Left kidney (tissue), 1 donor: ENCODE measurements at regions not wholly inside any gene's neighbourhood (a gene's known extent, or its start where the extent isn't known, plus 50 kb on each side); places are given as distances from the start of the nearest gene placed in this dataset.
"Not testable (repeated sequence)": the region's sequence is repeated elsewhere in the genome, so short reads cannot be mapped to it uniquely, and the experiment has no call there.

Experiments
- DNase-seq: peaks from one replicate; pipeline ENCODE4 v3.0.0-alpha.2; 2013

GRCh38 chr1:177891809-177892208, 78.0 kb downstream of the SEC16B start:
- DNase-seq: no peak

GRCh38 chr1:177890479-177890878, 79.4 kb downstream of the SEC16B start:
- no peak for DNase-seq

GRCh38 chr1:177884479-177885021, 85.3 kb downstream of the SEC16B start:
- DNase-seq: no peak

GRCh38 chr1:177883581-177883980, 86.3 kb downstream of the SEC16B start:
- no peak for DNase-seq

- no peak for DNase-seq
Measured at GRCh38 chr1:177880339-177880891, 89.4 kb downstream of the SEC16B start.

- no peak for DNase-seq
Measured at GRCh38 chr1:177877086-177877485, 92.8 kb downstream of the SEC16B start.

GRCh38 chr1:177873238-177873637, 96.6 kb downstream of the SEC16B start:
- no peak for DNase-seq

- no peak for DNase-seq
Measured at GRCh38 chr1:177872308-177872900, 97.5 kb downstream of the SEC16B start.

- no peak for DNase-seq
Measured at GRCh38 chr1:177871613-177872307, 98.1 kb downstream of the SEC16B start.

GRCh38 chr1:177869586-177869985, 100.3 kb downstream of the SEC16B start:
- no peak for DNase-seq

GRCh38 chr1:177869011-177869410, 100.8 kb downstream of the SEC16B start:
- not testable (repeated sequence) for DNase-seq

GRCh38 chr1:177865807-177866206, 104.1 kb downstream of the SEC16B start:
- no peak for DNase-seq

GRCh38 chr1:177864538-177865305, 105.1 kb downstream of the SEC16B start:
- DNase-seq: no peak

- no peak for DNase-seq
Measured at GRCh38 chr1:177863796-177864195, 106.1 kb downstream of the SEC16B start.

GRCh38 chr1:177862916-177863315, 106.9 kb downstream of the SEC16B start:
- no peak for DNase-seq

- DNase-seq: no peak
Measured at GRCh38 chr1:177859572-177859971, 110.3 kb downstream of the SEC16B start.

GRCh38 chr1:177858332-177858821, 111.5 kb downstream of the SEC16B start:
- DNase-seq: peak; percentile 39

- no peak for DNase-seq
Measured at GRCh38 chr1:177857285-177857684, 112.6 kb downstream of the SEC16B start.

GRCh38 chr1:177854951-177855350, 114.9 kb downstream of the SEC16B start:
- DNase-seq: no peak

GRCh38 chr1:177849579-177850290, 120.1 kb downstream of the SEC16B start:
- no peak for DNase-seq

- no peak for DNase-seq
Measured at GRCh38 chr1:177849130-177849529, 120.7 kb downstream of the SEC16B start.

GRCh38 chr1:177848577-177848976, 121.3 kb downstream of the SEC16B start:
- no peak for DNase-seq
